Right atrium auricular region (tissue), 2 donors: ENCODE measurements at regions not wholly inside any gene's neighbourhood (a gene's known extent, or its start where the extent isn't known, plus 50 kb on each side); places are given as distances from the start of the nearest gene placed in this dataset.

ENCODE experiments used
- DNase-seq: peaks from one replicate; pipeline ENCODE4 v3.0.0-alpha.2; 2019; ENCODE audit warnings: low spot score
- H3K27ac ChIP-seq, 2 donors: fragments of 200-600 bp; sonication (generic); 1 replicate in 1 of 2; 2 replicates in 1 of 2; pipeline ENCODE4 v1.5.1; 2016 to 2019
- H3K27me3 ChIP-seq, 2 donors: fragments of 200-600 bp; sonication (generic); one replicate each; pipeline versions ENCODE4 v1.5.1 to v1.6.0; 2017 to 2019
- H3K36me3 ChIP-seq: fragments of 200-600 bp; sonication (generic); one replicate; pipeline ENCODE4 v1.5.1; 2016
- H3K4me1 ChIP-seq, 2 donors: fragments of 200-600 bp; sonication (generic); one replicate each; pipeline versions ENCODE4 v1.5.1 to v1.6.0; 2017 to 2019
- H3K4me3 ChIP-seq, 2 donors: fragments of 200-600 bp; sonication (generic); 1 replicate in 1 of 2; 2 replicates in 1 of 2; pipeline ENCODE4 v1.5.1; 2017 to 2019; ENCODE audit warnings: mild to moderate bottlenecking in 1 of 2, moderate library complexity in 1 of 2
- H3K9me3 ChIP-seq, 2 donors: fragments of 200-600 bp; sonication (generic); one replicate each; pipeline ENCODE4 v1.5.1; 2019
- CTCF ChIP-seq, 2 donors: fragments of 200-600 bp; sonication (generic); IDR thresholded peaks; one replicate each; pipeline ENCODE4 v1.5.1; 2019; ENCODE audit warnings: antibody characterized with exemption in 2 of 2

GRCh38 chr5:89992201-89992600 is 417.4 kb downstream of the CETN3 start:
- H3K9me3 ChIP-seq = no peaks in the 10 kb centered on the region
- no peak for DNase-seq
- H3K4me1 ChIP-seq = peaks cover 0 to 25% of the 10 kb centered on the region in 2 donors
- TF ChIP-seq CTCF (IDR thresholded peaks at IDR 0.05) = no peak
- H3K4me3 ChIP-seq = no peak overlapping the region
- H3K27me3 ChIP-seq = no peaks in the 10 kb centered on the region
- H3K36me3 ChIP-seq = no peaks in the 10 kb centered on the region
- H3K27ac ChIP-seq = no peak overlapping the region

GRCh38 chr5:89991592-89991991 is 418.0 kb downstream of the CETN3 start:
- Histone ChIP-seq H3K27ac (no peak overlapping the region), H3K4me3 (no peak overlapping the region), H3K36me3 (no peaks in the 10 kb centered on the region), H3K9me3 (no peaks in the 10 kb centered on the region), H3K27me3 (no peaks in the 10 kb centered on the region), H3K4me1 (peaks cover 0 to 25% of the 10 kb centered on the region in 2 donors)
- no peak for TF ChIP-seq CTCF (IDR thresholded peaks at IDR 0.05)
- no peak for DNase-seq

GRCh38 chr5:89989776-89990175 is 419.8 kb downstream of the CETN3 start:
- Histone ChIP-seq H3K4me1 (peaks cover 0 to 25% of the 10 kb centered on the region in 2 donors), H3K27me3 (no peaks in the 10 kb centered on the region), H3K27ac (peak overlapping the region; percentile 47 to 70), H3K4me3 (no peak overlapping the region), H3K36me3 (no peaks in the 10 kb centered on the region), H3K9me3 (no peaks in the 10 kb centered on the region)
- no peak for TF ChIP-seq CTCF (IDR thresholded peaks at IDR 0.05)
- no peak for DNase-seq

GRCh38 chr5:89988998-89989655 is 420.4 kb downstream of the CETN3 start:
- no peak for DNase-seq
- H3K27ac ChIP-seq = peak overlapping the region; percentile 64 to 70
- no peak overlapping the region for H3K4me3 ChIP-seq
- H3K27me3 ChIP-seq = no peaks in the 10 kb centered on the region
- H3K36me3 ChIP-seq = no peaks in the 10 kb centered on the region
- no peak for TF ChIP-seq CTCF (IDR thresholded peaks at IDR 0.05)
- H3K4me1 ChIP-seq = peaks cover 0 to 25% of the 10 kb centered on the region in 2 donors
- H3K9me3 ChIP-seq = no peaks in the 10 kb centered on the region

- DNase-seq = no peak
- peak overlapping the region; percentile 64 to 70 for H3K27ac ChIP-seq
- no peak for TF ChIP-seq CTCF (IDR thresholded peaks at IDR 0.05)
- H3K4me3 ChIP-seq = no peak overlapping the region
- H3K4me1 ChIP-seq = peaks cover 0 to 25% of the 10 kb centered on the region in 2 donors
- no peaks in the 10 kb centered on the region for H3K27me3 ChIP-seq
- no peaks in the 10 kb centered on the region for H3K36me3 ChIP-seq
- H3K9me3 ChIP-seq = no peaks in the 10 kb centered on the region
Measured at GRCh38 chr5:89988129-89988810, 421.3 kb downstream of the CETN3 start.
